Endothelial cell of umbilical vein (primary cell): ENCODE measurements at regions not wholly inside any gene's neighbourhood (a gene's known extent, or its start where the extent isn't known, plus 50 kb on each side); places are given as distances from the start of the nearest gene placed in this dataset.

Source experiments
- BruUV-seq: library from RNA; stranded (reverse); fragments of 400-500 nt; replicated peaks from 2 replicates; lab custom pipeline; 2021; lab: Mats Ljungman, UMichigan
- CTCF ChIA-PET: fragments of 300-600, 350-600 bp; sonication (Branson Sonifier 250); formaldehyde crosslinking; loops from one replicate; lab custom pipeline; 2021; ENCODE audit warnings: antibody characterized with exemption, inconsistent platforms; lab: Charles Lee
- POLR2A ChIA-PET: fragments of 300-600, 350-600 bp; sonication (Branson Sonifier 250); formaldehyde crosslinking; loops from one replicate; lab custom pipeline; 2021; ENCODE audit warnings: antibody characterized with exemption, inconsistent platforms; lab: Charles Lee
- DNase-seq: peaks from one replicate; pipeline ENCODE4 v3.0.0-alpha.2; 2011; ENCODE audit warnings: low read depth, low spot score
- FAIRE-seq: peaks from 2 replicates; lab custom pipeline; 2011; peaks lifted over from hg19 to GRCh38; lab: Jason Lieb, UNC
- H2AFZ ChIP-seq: 2 replicates; pipeline ENCODE4 v1.6.0; 2012; ENCODE audit warnings: low read depth, low read length, control low read depth, inconsistent platforms
- H3K27ac ChIP-seq: 2 replicates; pipeline ENCODE4 v1.5.1; 2011; ENCODE audit warnings: low read depth, mild to moderate bottlenecking, control low read depth, low read length, moderate library complexity; ENCODE audit not compliant: insufficient read depth
- H3K27me3 ChIP-seq, 2 experiments: 2 replicates each; pipeline versions ENCODE4 v1.6.0 to v1.6.1; 2011; ENCODE audit warnings: low read length in 2 of 2, mixed read lengths in 1 of 2; ENCODE audit not compliant: control insufficient read depth in 2 of 2, insufficient read depth in 2 of 2
- H3K36me3 ChIP-seq, 2 experiments: 2 replicates in 1 of 2; 3 replicates in 1 of 2; pipeline ENCODE4 v1.5.1; 2011; ENCODE audit warnings: low read length in 2 of 2, mild to moderate bottlenecking in 1 of 2, moderate library complexity in 1 of 2; ENCODE audit not compliant: control insufficient read depth in 2 of 2, insufficient read depth in 2 of 2; ENCODE audit errors: extremely low read depth in 1 of 2
- H3K4me1 ChIP-seq: 3 replicates; pipeline ENCODE4 v1.5.1; 2011; ENCODE audit warnings: mild to moderate bottlenecking, low read length; ENCODE audit not compliant: control insufficient read depth, insufficient read depth; ENCODE audit errors: extremely low read depth
- H3K4me2 ChIP-seq: 2 replicates; pipeline ENCODE4 v1.6.1; 2011; ENCODE audit warnings: low read length, control low read depth, mixed read lengths; ENCODE audit not compliant: insufficient read depth
- H3K4me3 ChIP-seq, 3 experiments: fragments of 200-600 bp in 1 of 3; sonication (generic), shearing (Covaris generic) in 1 of 3; replicated peaks in 1 of 3; 2 replicates each; pipeline ENCODE4 v1.5.1; 2011 to 2016; ENCODE audit warnings: control low read depth in 3 of 3, low read length in 3 of 3, mild to moderate bottlenecking in 2 of 3, inconsistent platforms in 1 of 3, low read depth in 1 of 3, moderate library complexity in 1 of 3; ENCODE audit not compliant: insufficient read depth in 1 of 3
- H3K79me2 ChIP-seq: 2 replicates; pipeline ENCODE4 v1.6.0; 2012; ENCODE audit warnings: low read length, inconsistent platforms; ENCODE audit not compliant: control insufficient read depth, insufficient read depth
- H3K9ac ChIP-seq: replicated peaks from 2 replicates; pipeline ENCODE3; 2011; ENCODE audit warnings: low read length, control low read depth; ENCODE audit not compliant: insufficient read depth; ENCODE audit errors: extremely low read depth
- H3K9me1 ChIP-seq: replicated peaks from 3 replicates; pipeline ENCODE4 v1.6.0; 2011; ENCODE audit warnings: mild to moderate bottlenecking, low read length; ENCODE audit not compliant: control insufficient read depth, insufficient read depth; ENCODE audit errors: extremely low read depth
- H3K9me3 ChIP-seq: replicated peaks from 2 replicates; pipeline ENCODE4 v1.5.1; 2012; ENCODE audit warnings: low read length, inconsistent platforms; ENCODE audit not compliant: control insufficient read depth, insufficient read depth
- H4K20me1 ChIP-seq: replicated peaks from 2 replicates; pipeline ENCODE3; 2011; ENCODE audit warnings: mild to moderate bottlenecking, low read length; ENCODE audit not compliant: control insufficient read depth, insufficient read depth; ENCODE audit errors: extremely low read depth
- CTCF ChIP-seq, 2 donors: IDR thresholded peaks; 1 replicate in 1 of 2; 2 replicates in 1 of 2; pipeline ENCODE4 v1.5.1; 2011; ENCODE audit warnings: low read length in 2 of 2, mild to moderate bottlenecking in 2 of 2, moderate library complexity in 2 of 2, control low read depth in 1 of 2, inconsistent platforms in 1 of 2, low read depth in 1 of 2; ENCODE audit not compliant: insufficient read depth in 1 of 2; ENCODE audit errors: extremely low read depth in 1 of 2
- EZH2 ChIP-seq: IDR thresholded peaks from 2 replicates; pipeline ENCODE4 v1.6.1; 2012; ENCODE audit warnings: borderline replicate concordance, low read depth, mild to moderate bottlenecking, moderate library complexity, low read length, inconsistent platforms; ENCODE audit not compliant: severe bottlenecking
- FOS ChIP-seq: IDR thresholded peaks from 2 replicates; pipeline ENCODE4 v1.6.1; 2011; ENCODE audit warnings: mild to moderate bottlenecking, low read length, moderate library complexity, borderline replicate concordance; ENCODE audit not compliant: insufficient read depth
- GATA2 ChIP-seq: IDR thresholded peaks from 2 replicates; pipeline ENCODE4 v1.7.0; 2011; ENCODE audit warnings: low read depth, mild to moderate bottlenecking, moderate library complexity, mixed read lengths, low read length; ENCODE audit not compliant: insufficient read length, insufficient read depth
- JUN ChIP-seq: IDR thresholded peaks from 2 replicates; pipeline ENCODE4 v1.6.1; 2011; ENCODE audit warnings: borderline replicate concordance, low read depth; ENCODE audit not compliant: insufficient read length, insufficient read depth
- MAX ChIP-seq: IDR thresholded peaks from 2 replicates; pipeline ENCODE4 v1.6.1; 2011; ENCODE audit not compliant: insufficient read depth, insufficient read length
- MYC ChIP-seq: IDR thresholded peaks from one replicate; pipeline ENCODE4 v1.6.1; 2011; ENCODE audit warnings: mild to moderate bottlenecking, low read depth, low read length
- POLR2A ChIP-seq: IDR thresholded peaks from 2 replicates; pipeline ENCODE4 v1.6.1; 2012; ENCODE audit warnings: low read depth, mild to moderate bottlenecking, control low read depth, low read length
- POLR2AphosphoS5 ChIP-seq: IDR thresholded peaks from 2 replicates; pipeline ENCODE4 v1.6.1; 2012; ENCODE audit warnings: low read depth, mild to moderate bottlenecking, control low read depth, low read length, moderate library complexity; ENCODE audit not compliant: insufficient read depth
- dilution Hi-C: fragments of 300-500 bp; cut with MboI; formaldehyde crosslinking; loops from one replicate; pipeline ENCODE4 v1.15.0; 2019; ENCODE audit warnings: low sequenced_read_pairs; ENCODE audit not compliant: extremely low pct_ligation_motif_present
- intact Hi-C: fragments of 100-400 bp; cut with micrococcal nuclease; formaldehyde crosslinking; loops from one replicate; pipeline ENCODE4 v1.10.0; 2022

GRCh38 chr1:222288053-222288452 lies 259.9 kb downstream of the HHIPL2 start:
- no TSS peak for BruUV-seq
- FAIRE-seq: no peak
- Histone ChIP-seq H3K4me2 (no peak overlapping the region), H3K4me3 (no peak overlapping the region), H3K36me3 (no peaks in the 10 kb centered on the region), H3K9me1 (no peaks in the 10 kb centered on the region), H3K9me3 (peaks cover 3% of the 10 kb centered on the region), H3K79me2 (no peaks in the 10 kb centered on the region), H3K9ac (no peak overlapping the region), H3K4me1 (no peaks in the 10 kb centered on the region), H4K20me1 (no peaks in the 10 kb centered on the region), H2AFZ (no peak overlapping the region), H3K27me3 (no peaks in the 10 kb centered on the region), H3K27ac (no peak overlapping the region)
- POLR2A ChIA-PET: no interaction called here
- dilution Hi-C loops (no loop called here), intact Hi-C loops (no loop called here)
- TF ChIP-seq EZH2: no peak
- no peak for TF ChIP-seq MAX
- TF ChIP-seq GATA2: no peak
- TF ChIP-seq FOS: no peak
- no peak for TF ChIP-seq POLR2AphosphoS5
- TF ChIP-seq CTCF (IDR thresholded peaks at IDR 0.05; ENCODE audit: extremely low read depth in 1 of 2, insufficient read depth in 1 of 2, low read depth in 1 of 2, low read length in 2 of 2): no peak
- no peak for TF ChIP-seq MYC
- no peak for TF ChIP-seq POLR2A
- no peak for TF ChIP-seq JUN
- CTCF ChIA-PET: no interaction called here
- DNase-seq: no peak
